HG02623 (cell line): ENCODE measurements at regions not wholly inside any gene's neighbourhood (a gene's known extent, or its start where the extent isn't known, plus 50 kb on each side); places are given as distances from the start of the nearest gene placed in this dataset.
"Not testable (repeated sequence)": the region's sequence is repeated elsewhere in the genome, so short reads cannot be mapped to it uniquely, and the experiment has no call there.

ENCODE experiments used
- ATAC-seq: cut with Tn5 transposase; IDR thresholded peaks from one replicate; pipeline ENCODE4 v1.9.1; 2021; ENCODE audit warnings: moderate library complexity; ENCODE audit not compliant: unreplicated experiment

DNA sequence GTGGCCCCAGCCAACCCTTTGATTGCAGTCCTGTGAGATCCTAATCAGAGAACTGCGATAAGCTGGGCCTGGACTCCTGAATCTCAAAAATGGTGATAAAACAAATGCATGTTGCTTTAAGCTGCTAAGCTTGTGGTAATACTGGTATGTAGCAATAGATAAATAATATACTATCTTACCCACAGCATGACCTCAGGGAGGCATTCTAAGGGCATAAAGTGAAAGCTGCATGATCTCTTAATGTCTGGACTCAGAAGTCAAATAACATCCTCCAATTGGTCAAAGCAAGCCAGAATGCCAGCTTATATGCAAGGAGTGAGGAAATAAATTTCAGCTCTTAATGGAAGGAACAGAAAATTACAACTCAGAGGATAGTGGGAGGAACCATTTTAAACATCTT is 246.1 kb downstream of the FSIP2 start:
- no peak for ATAC-seq

DNA sequence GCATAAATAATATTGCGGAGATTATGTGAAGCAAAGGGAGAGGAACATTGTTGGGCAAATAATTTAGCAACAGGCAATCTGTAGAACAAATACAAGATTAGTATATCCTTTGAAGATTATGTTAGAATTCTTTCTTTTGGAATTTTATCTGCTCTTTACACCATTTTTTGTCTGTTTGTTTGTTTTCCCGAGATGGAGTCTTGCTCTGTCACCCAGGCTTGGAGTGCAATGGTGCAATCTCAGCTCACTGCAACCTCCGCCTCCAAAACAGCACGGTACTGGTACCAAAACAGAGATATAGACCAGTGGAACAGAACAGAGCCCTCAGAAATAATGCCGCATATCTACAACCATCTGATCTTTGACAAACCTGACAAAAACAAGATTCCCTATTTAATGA is 250.3 kb downstream of the FSIP2 start:
- not testable (repeated sequence) for ATAC-seq

- ATAC-seq = no peak
Measured at GRCh38 chr2:185990861-185991525, 252.4 kb downstream of the FSIP2 start.

DNA sequence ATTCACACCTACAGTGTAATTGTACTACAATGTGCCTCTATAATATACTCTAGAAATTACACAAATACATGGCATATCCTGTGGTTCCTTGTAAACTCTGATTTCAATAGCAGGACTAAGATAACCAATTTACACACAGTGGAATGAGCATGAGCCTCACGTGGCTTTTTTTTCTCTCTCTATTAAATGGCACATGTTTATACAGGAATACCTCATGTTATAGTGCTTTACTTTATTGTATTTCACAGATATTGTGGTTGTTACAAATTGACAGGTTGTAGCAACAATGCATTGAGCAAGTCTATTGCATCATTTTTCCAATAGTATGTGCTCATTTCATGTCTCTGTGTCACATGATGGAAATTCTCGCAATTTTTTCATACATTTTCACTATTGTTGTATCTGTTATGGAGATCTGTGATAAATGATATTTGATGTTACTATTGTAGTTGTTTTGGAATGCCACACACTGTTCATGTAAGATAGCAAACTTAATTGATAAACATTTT is 260.0 kb downstream of the FSIP2 start:
- no peak for ATAC-seq

DNA sequence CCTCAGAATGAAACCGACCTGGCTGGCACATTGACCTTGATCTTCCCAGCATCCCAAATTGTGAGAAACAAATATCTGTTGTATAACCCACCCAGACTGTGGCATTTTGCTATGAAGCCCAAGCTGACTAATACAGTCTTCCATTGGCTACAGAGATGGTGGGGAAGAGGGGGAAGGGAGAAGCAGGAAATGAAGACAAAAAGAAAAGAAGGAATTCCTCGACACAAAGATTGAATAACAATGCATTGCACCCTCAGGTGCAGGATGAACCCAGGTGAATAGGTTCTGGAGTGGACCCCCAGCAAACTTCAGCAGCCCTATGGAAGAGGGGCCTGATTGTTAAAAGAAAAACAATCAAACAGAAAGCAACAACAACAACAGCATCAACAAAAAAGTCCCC is 270.7 kb downstream of the FSIP2 start:
- no peak for ATAC-seq

DNA sequence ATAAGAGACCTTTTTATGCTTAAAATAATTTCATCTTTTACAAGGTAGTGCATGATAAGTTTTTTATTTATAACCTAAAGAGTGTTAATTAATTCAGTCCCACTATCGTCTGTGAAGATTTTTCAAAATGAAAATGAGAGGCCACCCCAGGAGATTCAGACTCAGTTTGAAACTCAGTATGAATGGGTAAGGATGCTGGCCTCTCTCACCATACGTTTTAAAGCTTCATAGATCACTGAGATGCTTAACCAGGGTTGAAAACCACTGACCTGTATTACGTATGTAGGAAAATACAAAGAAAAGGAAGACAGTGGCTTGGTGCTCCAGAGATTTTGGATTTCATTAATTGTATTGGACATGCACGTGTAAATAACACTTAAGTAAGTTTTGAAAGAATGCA is 278.7 kb downstream of the FSIP2 start:
- ATAC-seq = no peak

- no peak for ATAC-seq
Measured at GRCh38 chr2:186024921-186025320, 286.3 kb downstream of the FSIP2 start.

GRCh38 chr2:186027922-186028321 is 289.3 kb downstream of the FSIP2 start:
- peak; percentile 43 for ATAC-seq

DNA sequence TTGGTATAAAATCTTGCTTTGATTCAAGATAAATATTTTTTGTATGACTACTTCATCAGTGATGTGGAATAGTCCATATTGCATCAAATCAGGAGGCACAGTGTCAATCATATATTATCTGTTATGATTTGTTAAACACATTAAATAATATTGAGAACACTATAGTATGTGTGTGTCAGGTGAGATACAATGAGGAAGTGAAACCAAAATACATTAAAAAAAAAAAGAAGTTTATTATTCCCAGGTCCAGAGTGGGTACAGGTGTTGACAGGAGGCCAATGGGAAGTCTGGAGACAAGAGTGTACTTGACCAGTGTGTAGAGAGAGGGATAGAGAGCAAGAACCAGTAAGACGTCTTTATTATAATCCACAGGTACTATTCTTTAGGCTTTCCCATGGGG is 292.6 kb downstream of the FSIP2 start:
- no peak for ATAC-seq

DNA sequence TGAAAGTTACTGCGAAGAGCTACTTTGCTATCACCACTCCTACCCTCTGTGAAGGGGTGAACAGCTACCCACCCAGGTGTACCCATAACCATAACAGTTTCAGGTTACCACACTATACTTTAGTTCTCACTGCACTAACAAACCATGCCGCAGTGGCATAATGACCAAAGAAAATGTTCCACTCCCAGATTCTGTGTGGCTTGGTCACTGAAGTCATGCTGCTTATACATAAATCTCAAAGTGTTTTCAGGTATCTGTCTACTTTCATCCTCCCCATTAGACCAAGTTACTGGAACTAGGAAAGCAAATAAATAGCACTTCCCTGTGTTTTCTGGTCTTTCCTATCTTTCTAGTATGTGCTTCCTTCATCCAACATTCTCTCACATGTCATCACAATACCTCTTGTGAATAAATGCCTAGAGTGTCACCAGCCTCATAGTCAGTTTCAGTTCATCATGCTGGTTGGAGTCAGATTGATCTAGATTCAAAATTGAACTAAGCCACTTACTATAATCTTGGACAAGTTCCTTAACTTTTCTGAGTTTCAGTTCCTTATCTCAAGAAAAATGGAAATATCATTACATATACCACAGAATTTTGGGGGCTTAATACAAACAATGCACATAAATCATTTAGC is 293.6 kb downstream of the FSIP2 start:
- no peak for ATAC-seq

- ATAC-seq = no peak
Measured at GRCh38 chr2:186032930-186033329, 294.3 kb downstream of the FSIP2 start.

DNA sequence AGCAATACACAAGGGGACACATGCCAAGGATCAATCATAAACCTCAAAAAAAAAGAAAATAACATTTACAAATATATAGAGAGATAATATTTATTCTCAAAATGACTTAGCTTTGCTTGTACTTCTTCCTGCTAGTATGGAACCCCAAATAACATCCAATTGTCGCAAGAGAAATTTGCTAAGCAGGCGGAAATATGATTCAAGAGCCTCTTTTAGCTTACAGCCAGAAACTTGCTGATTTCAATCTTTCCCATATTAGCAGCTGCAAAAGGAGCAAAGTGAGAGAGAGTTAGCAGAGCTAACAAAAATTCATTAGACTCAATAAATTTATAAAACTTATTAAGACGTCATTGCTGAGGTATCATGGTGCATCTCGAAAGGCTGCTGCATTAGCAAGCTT is 294.9 kb downstream of the FSIP2 start:
- ATAC-seq = no peak

DNA sequence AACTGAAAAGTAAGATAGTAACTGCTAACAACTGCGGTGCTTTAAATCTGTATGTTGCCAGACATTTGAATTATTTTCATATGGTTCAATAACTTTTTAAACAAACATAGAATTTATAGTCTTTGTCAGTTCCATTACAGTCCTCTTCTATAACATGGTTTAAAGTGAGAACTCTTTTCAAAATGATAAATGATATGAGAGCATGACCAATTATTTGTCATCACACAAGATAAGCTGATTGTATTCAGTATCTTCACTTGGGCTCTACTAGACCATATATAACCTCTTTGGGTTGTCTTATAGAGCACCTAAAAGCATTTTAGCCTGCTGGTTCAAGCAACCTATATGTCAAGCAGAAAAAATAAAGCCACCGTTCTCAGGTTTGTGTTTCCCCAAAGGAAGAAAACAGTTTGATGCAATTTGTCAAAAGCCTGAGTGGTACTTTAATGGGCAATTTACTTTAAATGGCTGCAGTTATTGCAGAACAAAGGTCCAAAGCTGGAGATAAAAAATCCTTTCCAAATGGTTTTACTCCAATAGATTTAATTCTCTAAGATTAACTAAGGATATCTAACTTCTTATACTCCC is 298.4 kb downstream of the FSIP2 start:
- no peak for ATAC-seq

DNA sequence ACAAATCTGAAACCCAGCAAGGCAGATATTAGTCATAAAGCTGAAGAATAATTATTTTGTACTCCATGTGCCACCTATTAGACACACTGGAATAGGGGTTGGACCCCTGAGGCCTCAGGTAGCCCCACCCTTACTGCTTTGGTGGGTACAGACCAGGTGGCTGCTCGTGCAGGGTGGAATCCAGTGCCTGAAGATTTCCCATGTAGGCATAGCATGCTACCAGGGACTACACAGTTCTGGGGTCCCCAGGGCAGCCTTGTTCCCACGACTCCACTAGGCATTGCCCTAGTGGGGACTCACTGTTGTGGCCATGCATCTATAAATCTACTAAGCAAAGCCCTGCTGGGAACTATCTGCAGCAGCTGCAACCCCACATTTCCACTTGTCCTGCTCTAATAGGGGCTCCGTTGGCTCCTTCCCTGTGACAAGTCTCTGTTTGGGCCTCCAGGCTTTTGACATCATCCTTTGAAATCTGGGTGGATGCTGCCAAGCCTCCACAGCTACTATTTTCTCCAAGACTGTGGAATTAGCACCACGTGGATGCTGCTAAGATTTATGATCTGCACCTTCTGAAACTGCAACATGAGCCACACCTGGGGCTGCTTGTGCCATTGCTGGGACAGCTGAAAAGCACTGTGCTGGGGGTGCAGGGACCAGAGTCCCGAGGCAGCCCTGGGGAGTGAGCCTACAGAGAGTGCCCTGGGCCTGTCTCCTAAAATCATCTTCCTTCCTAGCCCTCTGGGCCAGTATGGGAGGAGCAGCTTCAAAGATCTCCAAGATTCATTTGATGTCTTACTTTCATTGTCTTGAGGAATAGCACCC is 303.8 kb downstream of the FSIP2 start:
- ATAC-seq = no peak

- ATAC-seq = no peak
Measured at GRCh38 chr2:186044761-186045160, 306.2 kb downstream of the FSIP2 start.

GRCh38 chr2:186052930-186053329 is 314.3 kb downstream of the FSIP2 start:
- ATAC-seq = no peak

- no peak for ATAC-seq
Measured at GRCh38 chr2:186058614-186059013, 320.0 kb downstream of the FSIP2 start.

GRCh38 chr2:186059096-186059495 is 320.5 kb downstream of the FSIP2 start:
- no peak for ATAC-seq

GRCh38 chr2:186060744-186061440 is 322.3 kb downstream of the FSIP2 start:
- ATAC-seq = no peak

DNA sequence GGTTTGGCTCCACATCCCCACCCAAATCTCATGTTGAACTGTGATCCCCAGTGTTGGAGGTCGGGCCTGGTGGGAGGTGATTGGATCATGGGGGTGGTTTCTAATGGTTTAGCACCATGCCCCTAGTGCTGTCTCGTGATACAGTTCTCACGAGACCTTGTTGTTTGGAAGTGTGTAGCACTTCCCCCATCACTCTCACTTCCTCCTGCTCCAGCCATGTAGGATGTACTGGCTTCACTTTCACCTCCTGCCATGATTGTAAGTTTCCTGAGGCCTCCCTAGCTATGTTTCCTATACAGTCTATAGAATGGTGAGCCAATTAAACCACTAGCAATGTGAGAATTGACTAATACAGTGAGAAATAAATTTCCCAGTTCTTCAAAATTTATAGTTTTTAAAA is 325.9 kb downstream of the FSIP2 start:
- no peak for ATAC-seq

GRCh38 chr2:186065491-186065890 is 326.9 kb downstream of the FSIP2 start:
- no peak for ATAC-seq
